H9 (cell line): ENCODE measurements at regions not wholly inside any gene's neighbourhood (a gene's known extent, or its start where the extent isn't known, plus 50 kb on each side); places are given as distances from the start of the nearest gene placed in this dataset.

Source experiments
- DNase-seq: peaks from one replicate; pipeline ENCODE4 v3.0.0-alpha.2; 2017
- H2AFZ ChIP-seq: one replicate; pipeline ENCODE4 v1.6.1; 2013; ENCODE audit warnings: mild to moderate bottlenecking, low read length, control low read depth, moderate library complexity
- H2AK5ac ChIP-seq: 2 replicates; pipeline ENCODE4 v1.6.1; 2013; ENCODE audit warnings: low read length, control low read depth, mixed read lengths; ENCODE audit not compliant: insufficient read length
- H2BK120ac ChIP-seq: one replicate; pipeline ENCODE4 v1.6.1; 2013; ENCODE audit warnings: low read depth, mild to moderate bottlenecking, low read length, control low read depth, inconsistent platforms; ENCODE audit not compliant: poor library complexity, severe bottlenecking
- H2BK12ac ChIP-seq: 2 replicates; pipeline ENCODE4 v1.6.1; 2013; ENCODE audit warnings: low read length, control low read depth, mixed read lengths, low read depth; ENCODE audit not compliant: insufficient read length
- H2BK15ac ChIP-seq: 2 replicates; pipeline ENCODE4 v1.6.1; 2013; ENCODE audit warnings: low read depth, low read length, control low read depth
- H2BK20ac ChIP-seq: one replicate; pipeline ENCODE4 v1.6.1; 2013; ENCODE audit warnings: low read depth, mild to moderate bottlenecking, low read length, control low read depth, inconsistent platforms; ENCODE audit not compliant: poor library complexity, severe bottlenecking
- H2BK5ac ChIP-seq: 2 replicates; pipeline ENCODE4 v1.6.1; 2013; ENCODE audit warnings: low read length, control low read depth, mixed read lengths; ENCODE audit not compliant: insufficient read length
- H3K14ac ChIP-seq: 2 replicates; pipeline ENCODE4 v1.6.1; 2013; ENCODE audit warnings: low read length, control low read depth; ENCODE audit not compliant: insufficient read depth
- H3K18ac ChIP-seq: 2 replicates; pipeline ENCODE4 v1.6.1; 2013; ENCODE audit warnings: low read depth, mild to moderate bottlenecking, mixed read lengths, low read length, control low read depth; ENCODE audit not compliant: insufficient read length
- H3K23ac ChIP-seq: 2 replicates; pipeline ENCODE4 v1.6.1; 2013; ENCODE audit warnings: low read length, control low read depth, mixed read lengths, low read depth; ENCODE audit not compliant: insufficient read length
- H3K23me2 ChIP-seq: 2 replicates; pipeline ENCODE4 v1.6.1; 2013; ENCODE audit warnings: low read depth, mild to moderate bottlenecking, mixed read lengths, low read length, control low read depth; ENCODE audit not compliant: insufficient read length, poor library complexity, severe bottlenecking
- H3K27ac ChIP-seq: 2 replicates; pipeline ENCODE4 v1.5.1; 2013; ENCODE audit warnings: low read length, control low read depth, mixed read lengths, low read depth; ENCODE audit not compliant: insufficient read length
- H3K27me3 ChIP-seq: 2 replicates; pipeline ENCODE4 v1.6.1; 2013; ENCODE audit warnings: low read length, control low read depth, inconsistent platforms; ENCODE audit not compliant: insufficient read depth
- H3K4ac ChIP-seq: 2 replicates; pipeline ENCODE4 v1.6.1; 2013; ENCODE audit warnings: low read depth, mild to moderate bottlenecking, control low read depth, inconsistent platforms, low read length, moderate library complexity
- H3K4me1 ChIP-seq: 2 replicates; pipeline ENCODE4 v1.6.1; 2013; ENCODE audit warnings: low read length, control low read depth, inconsistent platforms; ENCODE audit not compliant: insufficient read depth
- H3K4me2 ChIP-seq: 2 replicates; pipeline ENCODE4 v1.6.1; 2013; ENCODE audit warnings: low read length, control low read depth, mixed read lengths; ENCODE audit not compliant: insufficient read length, insufficient read depth
- H3K56ac ChIP-seq: 2 replicates; pipeline ENCODE4 v1.6.1; 2013; ENCODE audit warnings: low read depth, mild to moderate bottlenecking, mixed read lengths, low read length, control low read depth; ENCODE audit not compliant: insufficient read length
- H3K79me1 ChIP-seq: 2 replicates; pipeline ENCODE4 v1.6.1; 2013; ENCODE audit warnings: low read depth, mild to moderate bottlenecking, moderate library complexity, low read length, control low read depth, inconsistent platforms; ENCODE audit not compliant: insufficient read depth, poor library complexity, severe bottlenecking
- H3K79me2 ChIP-seq: 2 replicates; pipeline ENCODE4 v1.6.1; 2013; ENCODE audit warnings: low read length, control low read depth, inconsistent platforms; ENCODE audit not compliant: insufficient read depth
- H3K9ac ChIP-seq: 2 replicates; pipeline ENCODE4 v1.6.1; 2013; ENCODE audit warnings: low read length, control low read depth, mixed read lengths; ENCODE audit not compliant: insufficient read length; ENCODE audit errors: extremely low read depth
- H3K9me3 ChIP-seq: one replicate; pipeline ENCODE4 v1.6.1; 2013; ENCODE audit warnings: low read depth, low read length, inconsistent platforms; ENCODE audit not compliant: control insufficient read depth
- H3T11ph ChIP-seq: one replicate; pipeline ENCODE4 v1.6.1; 2013; ENCODE audit warnings: mild to moderate bottlenecking, low read length, control low read depth, inconsistent platforms
- H4K20me1 ChIP-seq: one replicate; pipeline ENCODE4 v1.6.1; 2013; ENCODE audit not compliant: control insufficient read depth, insufficient read length, insufficient read depth
- H4K5ac ChIP-seq: 2 replicates; pipeline ENCODE4 v1.6.1; 2013; ENCODE audit warnings: low read depth, mild to moderate bottlenecking, mixed read lengths, low read length, control low read depth; ENCODE audit not compliant: insufficient read length
- H4K8ac ChIP-seq: replicated peaks from 2 replicates; pipeline ENCODE4 v1.6.1; 2013; ENCODE audit warnings: low read length, control low read depth, mixed read lengths, low read depth; ENCODE audit not compliant: insufficient read length
- H4K91ac ChIP-seq: 2 replicates; pipeline ENCODE4 v1.6.1; 2013; ENCODE audit warnings: low read depth, mild to moderate bottlenecking, moderate library complexity, mixed read lengths, low read length, control low read depth; ENCODE audit not compliant: insufficient read length
- H3K27ac Mint-ChIP-seq, 3 experiments: 2 replicates in 2 of 3; 3 replicates in 1 of 3; pipeline ENCODE4 v1.8.0; 2020 to 2021; ENCODE audit warnings: mixed read lengths in 3 of 3, mild to moderate bottlenecking in 1 of 3, moderate library complexity in 1 of 3
- H3K27me3 Mint-ChIP-seq: 2 replicates; pipeline ENCODE4 v1.8.0; 2021; ENCODE audit warnings: low read depth, mild to moderate bottlenecking, moderate library complexity, mixed read lengths
- H3K36me3 Mint-ChIP-seq, 3 experiments: 2 replicates in 2 of 3; 3 replicates in 1 of 3; pipeline ENCODE4 v1.8.0; 2020 to 2021; ENCODE audit warnings: low read depth in 3 of 3, mixed read lengths in 3 of 3; ENCODE audit not compliant: insufficient read depth in 1 of 3
- H3K4me1 Mint-ChIP-seq, 2 experiments: 2 replicates each; pipeline ENCODE4 v1.8.0; 2020; ENCODE audit warnings: mixed read lengths in 2 of 2
- H3K4me3 Mint-ChIP-seq, 2 experiments: 2 replicates in 1 of 2; 3 replicates in 1 of 2; pipeline ENCODE4 v1.8.0; 2020 to 2021; ENCODE audit warnings: mild to moderate bottlenecking in 2 of 2, mixed read lengths in 2 of 2, moderate library complexity in 1 of 2
- H3K9me3 Mint-ChIP-seq, 2 experiments: 2 replicates in 1 of 2; 3 replicates in 1 of 2; pipeline ENCODE4 v1.8.0; 2020; ENCODE audit warnings: mild to moderate bottlenecking in 2 of 2, mixed read lengths in 2 of 2, moderate library complexity in 1 of 2
- WGBS: extraction: QIAGEN DNeasy Blood & Tissue Kit; methylation state at CpG from one replicate; pipeline ENCODE4 v1.1.7; 2013; ENCODE audit warnings: missing lambda C conversion rate, low lambda C conversion rate, mixed read lengths; ENCODE audit not compliant: insufficient read length; ENCODE audit errors: extremely low coverage; 5-methylcytosine and 5-hydroxymethylcytosine counted together
- TF ChIP-seq, protein P1 (sequence below): fragments of 200-600 bp; sonication (generic); conservative IDR thresholded peaks from 3 replicates; pipeline ENCODE4 v1.8.0; 2021; ENCODE audit warnings: antibody characterized with exemption, mild to moderate bottlenecking

- no peak overlapping the region for H4K8ac ChIP-seq
- DNase-seq = no peak
- no peak overlapping the region for H3K18ac ChIP-seq
- H3K23ac ChIP-seq = no peak overlapping the region
- TF ChIP-seq, protein P1, sequence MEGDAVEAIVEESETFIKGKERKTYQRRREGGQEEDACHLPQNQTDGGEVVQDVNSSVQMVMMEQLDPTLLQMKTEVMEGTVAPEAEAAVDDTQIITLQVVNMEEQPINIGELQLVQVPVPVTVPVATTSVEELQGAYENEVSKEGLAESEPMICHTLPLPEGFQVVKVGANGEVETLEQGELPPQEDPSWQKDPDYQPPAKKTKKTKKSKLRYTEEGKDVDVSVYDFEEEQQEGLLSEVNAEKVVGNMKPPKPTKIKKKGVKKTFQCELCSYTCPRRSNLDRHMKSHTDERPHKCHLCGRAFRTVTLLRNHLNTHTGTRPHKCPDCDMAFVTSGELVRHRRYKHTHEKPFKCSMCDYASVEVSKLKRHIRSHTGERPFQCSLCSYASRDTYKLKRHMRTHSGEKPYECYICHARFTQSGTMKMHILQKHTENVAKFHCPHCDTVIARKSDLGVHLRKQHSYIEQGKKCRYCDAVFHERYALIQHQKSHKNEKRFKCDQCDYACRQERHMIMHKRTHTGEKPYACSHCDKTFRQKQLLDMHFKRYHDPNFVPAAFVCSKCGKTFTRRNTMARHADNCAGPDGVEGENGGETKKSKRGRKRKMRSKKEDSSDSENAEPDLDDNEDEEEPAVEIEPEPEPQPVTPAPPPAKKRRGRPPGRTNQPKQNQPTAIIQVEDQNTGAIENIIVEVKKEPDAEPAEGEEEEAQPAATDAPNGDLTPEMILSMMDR = no peak
- no peak overlapping the region for H2BK20ac ChIP-seq
- no peak overlapping the region for H2AK5ac ChIP-seq
- H2BK120ac ChIP-seq = no peak overlapping the region
- no peak overlapping the region for H3T11ph ChIP-seq
- Mint-ChIP-seq H3K36me3 (peaks cover 8 to 25% (median 22%) of the 10 kb centered on the region in 3 experiments; a peak in 6 of 7 replicates), H3K27me3 (no peaks in the 10 kb centered on the region; the same call in none of the 2 replicates), H3K9me3 (no peaks in the 10 kb centered on the region; a peak in 1 of 5 replicates), H3K4me1 (peaks cover 12 to 28% of the 10 kb centered on the region in 2 experiments), H3K4me3 (no peak overlapping the region), H3K27ac (no peak overlapping the region; a peak in 1 of 7 replicates)
- no peak overlapping the region for H2BK12ac ChIP-seq
- no peaks in the 10 kb centered on the region for H3K27me3 ChIP-seq
- H3K27ac ChIP-seq = no peak overlapping the region
- WGBS = no CpG with 5 or more reads among the region's 8 CpGs
- 0 out of 2 replicates have a peak, but pooled peaks cover 2% of the 10 kb centered on the region for H3K4me1 ChIP-seq
- H3K79me1 ChIP-seq = no peaks in the 10 kb centered on the region
- no peaks in the 10 kb centered on the region for H3K79me2 ChIP-seq
- H4K20me1 ChIP-seq = peaks cover 3% of the 10 kb centered on the region
- H3K56ac ChIP-seq = no peak overlapping the region
- H3K9ac ChIP-seq = no peak overlapping the region
- no peak overlapping the region for H4K5ac ChIP-seq
- peaks cover 5% of the 10 kb centered on the region for H3K23me2 ChIP-seq
- H3K14ac ChIP-seq = no peak overlapping the region
- H2BK15ac ChIP-seq = no peak overlapping the region
- no peak overlapping the region for H3K4me2 ChIP-seq
- no peak overlapping the region for H2BK5ac ChIP-seq
- no peak overlapping the region for H3K4ac ChIP-seq
- H2AFZ ChIP-seq = no peak overlapping the region
- H3K9me3 ChIP-seq = no peaks in the 10 kb centered on the region
- no peak overlapping the region for H4K91ac ChIP-seq
Measured at GRCh38 chr17:77085926-77086432, 54.8 kb upstream of the SEC14L1 start.
